ENCODE measurements at regions not wholly inside any gene's neighbourhood (a gene's known extent, or its start where the extent isn't known, plus 50 kb on each side); places are given as distances from the start of the nearest gene placed in this dataset.

DNA sequence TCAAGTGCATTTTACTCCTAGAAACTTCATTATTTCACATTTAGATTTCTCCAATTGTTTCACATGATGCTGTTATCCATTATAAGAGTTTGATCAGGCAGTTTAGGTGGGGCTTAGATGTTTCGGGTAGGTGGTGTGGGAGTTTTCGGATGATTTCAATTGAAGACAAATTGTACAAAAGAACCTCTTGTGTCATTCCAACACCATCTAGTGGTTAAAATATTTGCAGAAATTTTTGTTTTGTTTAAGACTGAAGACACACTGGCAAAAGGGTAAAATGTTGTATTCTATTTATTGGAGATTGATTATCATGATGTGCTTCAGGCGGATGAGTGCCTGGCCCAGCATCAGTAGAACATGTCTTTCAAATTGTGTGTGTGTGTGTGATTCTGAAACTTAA, 212.7 kb downstream of the SH3BGRL start:
- H3K9me3 Mint-ChIP-seq: peaks cover 43% of the 10 kb centered on the region
- H3K27ac Mint-ChIP-seq: no peak overlapping the region
- no peak overlapping the region for H3K4me3 Mint-ChIP-seq
- H3K36me3 Mint-ChIP-seq (ENCODE audit: low read depth): no peaks in the 10 kb centered on the region
- TF ChIP-seq CTCF (IDR thresholded peaks at IDR 0.05): no peak
- H3K4me1 Mint-ChIP-seq: no peaks in the 10 kb centered on the region
- H3K27me3 Mint-ChIP-seq (ENCODE audit: low read depth, poor library complexity): no peaks in the 10 kb centered on the region
- no peak for DNase-seq
